ENCODE measurements at regions not wholly inside any gene's neighbourhood (a gene's known extent, or its start where the extent isn't known, plus 50 kb on each side); places are given as distances from the start of the nearest gene placed in this dataset.

GRCh38 chr4:111776561-111776960 lies 368.7 kb upstream of the FAM241A start:
- no peak for DNase-seq
- Histone ChIP-seq H3K9me3 (no peaks in the 10 kb centered on the region), H3K36me3 (no peaks in the 10 kb centered on the region), H3K27ac (no peak overlapping the region), H3K4me1 (no peaks in the 10 kb centered on the region), H3K4me3 (no peak overlapping the region), H3K27me3 (no peaks in the 10 kb centered on the region)
- no peak for TF ChIP-seq POLR2A (IDR thresholded peaks at IDR 0.05)
- TF ChIP-seq, protein P1, sequence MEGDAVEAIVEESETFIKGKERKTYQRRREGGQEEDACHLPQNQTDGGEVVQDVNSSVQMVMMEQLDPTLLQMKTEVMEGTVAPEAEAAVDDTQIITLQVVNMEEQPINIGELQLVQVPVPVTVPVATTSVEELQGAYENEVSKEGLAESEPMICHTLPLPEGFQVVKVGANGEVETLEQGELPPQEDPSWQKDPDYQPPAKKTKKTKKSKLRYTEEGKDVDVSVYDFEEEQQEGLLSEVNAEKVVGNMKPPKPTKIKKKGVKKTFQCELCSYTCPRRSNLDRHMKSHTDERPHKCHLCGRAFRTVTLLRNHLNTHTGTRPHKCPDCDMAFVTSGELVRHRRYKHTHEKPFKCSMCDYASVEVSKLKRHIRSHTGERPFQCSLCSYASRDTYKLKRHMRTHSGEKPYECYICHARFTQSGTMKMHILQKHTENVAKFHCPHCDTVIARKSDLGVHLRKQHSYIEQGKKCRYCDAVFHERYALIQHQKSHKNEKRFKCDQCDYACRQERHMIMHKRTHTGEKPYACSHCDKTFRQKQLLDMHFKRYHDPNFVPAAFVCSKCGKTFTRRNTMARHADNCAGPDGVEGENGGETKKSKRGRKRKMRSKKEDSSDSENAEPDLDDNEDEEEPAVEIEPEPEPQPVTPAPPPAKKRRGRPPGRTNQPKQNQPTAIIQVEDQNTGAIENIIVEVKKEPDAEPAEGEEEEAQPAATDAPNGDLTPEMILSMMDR (IDR thresholded peaks at IDR 0.05), result no peak
- 33% methylated on average over 1 of the region's 1 CpG for WGBS (ENCODE audit: insufficient coverage, low coverage, low lambda C conversion rate, missing lambda C conversion rate)
- intact Hi-C loops (cut with DNase I), result no loop called here
- ATAC-seq, result no peak

GRCh38 chr4:111778543-111778942 lies 366.7 kb upstream of the FAM241A start:
- DNase-seq, result no peak
- no peaks in the 10 kb centered on the region for H3K27me3 ChIP-seq
- no peak for TF ChIP-seq POLR2A (IDR thresholded peaks at IDR 0.05)
- TF ChIP-seq, protein P1 (IDR thresholded peaks at IDR 0.05), result peak in 1 of 4 donors; percentile 19
- no peak overlapping the region for H3K27ac ChIP-seq
- intact Hi-C loops (cut with DNase I), result no loop called here
- H3K4me3 ChIP-seq, result no peak overlapping the region
- no peaks in the 10 kb centered on the region for H3K9me3 ChIP-seq
- H3K36me3 ChIP-seq, result no peaks in the 10 kb centered on the region
- 40% methylated on average over 1 of the region's 1 CpG for WGBS (ENCODE audit: insufficient coverage, low coverage, low lambda C conversion rate, missing lambda C conversion rate)
- no peaks in the 10 kb centered on the region for H3K4me1 ChIP-seq
- ATAC-seq, result no peak

DNA sequence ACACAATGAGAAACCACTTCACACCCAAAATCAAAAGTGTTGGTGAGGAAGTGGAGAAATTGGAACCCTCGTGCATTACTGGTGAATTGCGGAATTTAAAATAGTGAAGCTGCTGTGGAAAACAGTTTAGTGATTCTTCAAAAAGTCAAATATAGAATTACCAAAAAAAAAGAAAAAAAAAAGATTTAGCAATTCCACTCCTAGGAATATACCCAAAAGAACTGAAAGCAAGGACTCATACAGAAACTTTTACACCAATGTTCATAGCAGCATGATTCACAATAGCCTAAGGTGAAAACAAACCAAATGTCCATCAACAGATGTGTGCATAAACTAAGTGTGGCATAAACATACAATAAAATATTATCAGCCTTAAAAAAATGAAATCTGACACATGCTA lies 364.3 kb upstream of the FAM241A start:
- intact Hi-C loops (cut with DNase I), result no loop called here
- WGBS (ENCODE audit: insufficient coverage, low coverage, low lambda C conversion rate, missing lambda C conversion rate), result 83% methylated on average over 2 of the region's 2 CpGs

GRCh38 chr4:111781611-111782010 lies 363.6 kb upstream of the FAM241A start:
- no peaks in the 10 kb centered on the region for H3K9me3 ChIP-seq
- no peak for DNase-seq
- no peak for ATAC-seq
- TF ChIP-seq POLR2A (IDR thresholded peaks at IDR 0.05), result no peak
- TF ChIP-seq, protein P1 (IDR thresholded peaks at IDR 0.05), result no peak
- no peak overlapping the region for H3K4me3 ChIP-seq
- WGBS (ENCODE audit: insufficient coverage, low coverage, low lambda C conversion rate, missing lambda C conversion rate), result 57% methylated on average over 5 of the region's 5 CpGs
- H3K27me3 ChIP-seq, result no peaks in the 10 kb centered on the region
- no peak overlapping the region for H3K27ac ChIP-seq
- H3K36me3 ChIP-seq, result no peaks in the 10 kb centered on the region
- intact Hi-C loops (cut with DNase I), result no loop called here
- H3K4me1 ChIP-seq, result no peaks in the 10 kb centered on the region

More for the DNA sequence above, 364.3 kb upstream of the FAM241A start:
- H3K4me3 ChIP-seq, result no peak overlapping the region
- H3K27me3 ChIP-seq, result no peaks in the 10 kb centered on the region
- H3K27ac ChIP-seq, result no peak overlapping the region
- no peaks in the 10 kb centered on the region for H3K36me3 ChIP-seq
- TF ChIP-seq, protein P1 (IDR thresholded peaks at IDR 0.05), result no peak
- no peak for TF ChIP-seq POLR2A (IDR thresholded peaks at IDR 0.05)
- no peak for ATAC-seq
- no peaks in the 10 kb centered on the region for H3K9me3 ChIP-seq
- no peak for DNase-seq
- H3K4me1 ChIP-seq, result no peaks in the 10 kb centered on the region

- H3K27me3 ChIP-seq, result no peaks in the 10 kb centered on the region
- H3K27ac ChIP-seq, result no peak overlapping the region
- no peaks in the 10 kb centered on the region for H3K4me1 ChIP-seq
- no peak overlapping the region for H3K4me3 ChIP-seq
- H3K9me3 ChIP-seq, result no peaks in the 10 kb centered on the region
- no peak for TF ChIP-seq POLR2A (IDR thresholded peaks at IDR 0.05)
- TF ChIP-seq, protein P1 (IDR thresholded peaks at IDR 0.05), result no peak
- DNase-seq (no peak), ATAC-seq (no peak)
- intact Hi-C loops (cut with DNase I), result no loop called here
- H3K36me3 ChIP-seq, result no peaks in the 10 kb centered on the region
- 14% methylated on average over 13 of the region's 21 CpGs for WGBS (ENCODE audit: insufficient coverage, low coverage, low lambda C conversion rate, missing lambda C conversion rate)
Measured at GRCh38 chr4:111788099-111788498, 357.2 kb upstream of the FAM241A start.

All from right lobe of liver (tissue), 6 donors.